ENCODE measurements at regions not wholly inside any gene's neighbourhood (a gene's known extent, or its start where the extent isn't known, plus 50 kb on each side); places are given as distances from the start of the nearest gene placed in this dataset.
"Not testable (repeated sequence)": the region's sequence is repeated elsewhere in the genome, so short reads cannot be mapped to it uniquely, and the experiment has no call there.

- H3K27me3 ChIP-seq (ENCODE audit: control insufficient read depth in 1 of 2, insufficient read depth in 2 of 2, low read length in 2 of 2); H3K27ac ChIP-seq (ENCODE audit: low read depth in 2 of 2, low read length in 1 of 2); H3K36me3 ChIP-seq (ENCODE audit: control insufficient read depth in 2 of 2, insufficient read depth in 2 of 2, low read length in 1 of 2); H3K9me3 ChIP-seq (ENCODE audit: control insufficient read depth in 2 of 2, insufficient read depth in 1 of 2, low read depth in 1 of 2, low read length in 1 of 2); H3K4me1 ChIP-seq (ENCODE audit: control insufficient read depth in 2 of 2, insufficient read depth in 2 of 2, low read length in 1 of 2); H3K4me3 ChIP-seq (ENCODE audit: low read depth in 1 of 2, low read length in 2 of 2): not testable (repeated sequence)
- 83 to 84% methylated on average over 6 of the region's 6 CpGs for WGBS, 2 donors
Observed at GRCh38 chr7:32747443-32748148, 144.0 kb downstream of the KBTBD2 start.

- not testable (repeated sequence) for H3K4me3 ChIP-seq (ENCODE audit: low read depth in 1 of 2, low read length in 2 of 2); H3K27ac ChIP-seq (ENCODE audit: low read depth in 2 of 2, low read length in 1 of 2); H3K36me3 ChIP-seq (ENCODE audit: control insufficient read depth in 2 of 2, insufficient read depth in 2 of 2, low read length in 1 of 2); H3K27me3 ChIP-seq (ENCODE audit: control insufficient read depth in 1 of 2, insufficient read depth in 2 of 2, low read length in 2 of 2); H3K9me3 ChIP-seq (ENCODE audit: control insufficient read depth in 2 of 2, insufficient read depth in 1 of 2, low read depth in 1 of 2, low read length in 1 of 2); H3K4me1 ChIP-seq (ENCODE audit: control insufficient read depth in 2 of 2, insufficient read depth in 2 of 2, low read length in 1 of 2)
- 86 to 89% methylated on average over 4 of the region's 4 CpGs for WGBS, 2 donors
Observed at GRCh38 chr7:32741853-32742476, 149.6 kb downstream of the KBTBD2 start.

DNA sequence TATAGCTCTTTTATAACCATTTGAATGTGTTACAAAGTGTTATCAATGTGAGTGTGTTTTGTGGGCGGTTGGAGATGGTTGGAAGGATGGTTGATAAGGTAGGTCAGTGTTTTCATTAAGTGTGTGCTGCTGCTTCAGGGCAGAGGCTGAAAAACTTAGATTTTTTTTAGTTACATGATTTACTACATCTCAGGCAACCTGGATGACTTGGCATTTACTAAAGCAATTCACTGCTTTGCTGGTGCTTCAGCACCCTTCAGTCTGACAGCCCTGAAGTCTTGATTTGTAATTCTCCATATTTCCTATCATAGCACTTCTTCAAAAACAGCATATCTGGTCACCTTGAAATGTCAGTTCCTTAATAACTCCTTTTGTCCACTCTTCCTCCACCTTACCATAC is 151.8 kb downstream of the KBTBD2 start:
- H3K27me3 ChIP-seq (ENCODE audit: control insufficient read depth in 1 of 2, insufficient read depth in 2 of 2, low read length in 2 of 2); H3K4me1 ChIP-seq (ENCODE audit: control insufficient read depth in 2 of 2, insufficient read depth in 2 of 2, low read length in 1 of 2); H3K4me3 ChIP-seq (ENCODE audit: low read depth in 1 of 2, low read length in 2 of 2); H3K27ac ChIP-seq (ENCODE audit: low read depth in 2 of 2, low read length in 1 of 2); H3K36me3 ChIP-seq (ENCODE audit: control insufficient read depth in 2 of 2, insufficient read depth in 2 of 2, low read length in 1 of 2); H3K9me3 ChIP-seq (ENCODE audit: control insufficient read depth in 2 of 2, insufficient read depth in 1 of 2, low read depth in 1 of 2, low read length in 1 of 2): not testable (repeated sequence)
- WGBS, 2 donors, result no CpG with 5 or more reads among the region's 1 CpG

DNA sequence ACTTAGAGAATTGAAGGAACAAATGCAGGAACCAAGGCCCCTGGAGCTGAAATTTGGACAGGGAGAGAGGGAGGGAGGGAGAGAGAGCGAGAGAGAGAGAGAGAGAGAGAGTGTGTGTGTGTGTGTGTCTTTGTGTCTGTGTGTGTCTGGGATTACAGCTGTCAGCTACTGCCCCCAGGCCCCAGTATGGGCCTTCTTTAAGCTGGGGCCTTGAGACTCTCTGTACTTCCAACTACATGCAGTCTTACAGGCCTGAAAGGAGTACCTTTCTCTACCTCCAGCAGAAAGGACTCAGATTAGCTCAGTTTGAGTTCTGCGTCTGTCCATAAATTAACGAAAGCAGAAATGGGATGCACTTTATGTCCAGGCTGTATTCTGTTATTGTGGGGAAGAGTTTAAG is 153.2 kb downstream of the KBTBD2 start:
- WGBS, 2 donors, result 97% methylated on average over 3 of the region's 3 CpGs
- not testable (repeated sequence) for H3K36me3 ChIP-seq (ENCODE audit: control insufficient read depth in 2 of 2, insufficient read depth in 2 of 2, low read length in 1 of 2); H3K27me3 ChIP-seq (ENCODE audit: control insufficient read depth in 1 of 2, insufficient read depth in 2 of 2, low read length in 2 of 2); H3K4me3 ChIP-seq (ENCODE audit: low read depth in 1 of 2, low read length in 2 of 2); H3K27ac ChIP-seq (ENCODE audit: low read depth in 2 of 2, low read length in 1 of 2); H3K9me3 ChIP-seq (ENCODE audit: control insufficient read depth in 2 of 2, insufficient read depth in 1 of 2, low read depth in 1 of 2, low read length in 1 of 2); H3K4me1 ChIP-seq (ENCODE audit: control insufficient read depth in 2 of 2, insufficient read depth in 2 of 2, low read length in 1 of 2)

DNA sequence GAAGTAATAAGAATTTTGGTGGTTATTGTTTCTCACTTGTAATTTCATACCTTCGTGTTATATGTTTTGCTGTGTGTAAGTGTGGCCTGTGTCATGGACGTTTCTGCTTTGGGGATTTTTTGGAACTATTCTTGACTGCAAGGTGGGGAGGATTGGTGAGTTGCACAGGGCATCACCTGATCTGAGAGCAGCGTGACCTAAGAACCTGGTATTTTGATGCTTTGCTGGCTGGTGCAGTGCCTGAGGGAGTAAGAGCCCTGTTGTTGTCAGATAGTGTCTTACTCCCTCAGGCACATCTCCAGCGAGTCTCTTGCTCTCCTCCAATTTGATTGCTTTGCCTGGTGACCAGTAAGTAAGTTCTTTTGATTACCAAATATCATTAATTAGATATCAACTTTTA is 158.8 kb downstream of the KBTBD2 start:
- not testable (repeated sequence) for H3K4me3 ChIP-seq (ENCODE audit: low read depth in 1 of 2, low read length in 2 of 2); H3K27ac ChIP-seq (ENCODE audit: low read depth in 2 of 2, low read length in 1 of 2); H3K27me3 ChIP-seq (ENCODE audit: control insufficient read depth in 1 of 2, insufficient read depth in 2 of 2, low read length in 2 of 2); H3K9me3 ChIP-seq (ENCODE audit: control insufficient read depth in 2 of 2, insufficient read depth in 1 of 2, low read depth in 1 of 2, low read length in 1 of 2); H3K36me3 ChIP-seq (ENCODE audit: control insufficient read depth in 2 of 2, insufficient read depth in 2 of 2, low read length in 1 of 2); H3K4me1 ChIP-seq (ENCODE audit: control insufficient read depth in 2 of 2, insufficient read depth in 2 of 2, low read length in 1 of 2)
- WGBS, 2 donors, result 80 to 85% methylated on average over 4 of the region's 4 CpGs

- H3K27ac ChIP-seq (ENCODE audit: low read depth in 2 of 2, low read length in 1 of 2); H3K9me3 ChIP-seq (ENCODE audit: control insufficient read depth in 2 of 2, insufficient read depth in 1 of 2, low read depth in 1 of 2, low read length in 1 of 2): not testable (repeated sequence)
- WGBS, 2 donors, result 21 to 24% methylated on average over 5 of the region's 5 CpGs
Observed at GRCh38 chr7:32729335-32729675, 162.3 kb downstream of the KBTBD2 start.

DNA sequence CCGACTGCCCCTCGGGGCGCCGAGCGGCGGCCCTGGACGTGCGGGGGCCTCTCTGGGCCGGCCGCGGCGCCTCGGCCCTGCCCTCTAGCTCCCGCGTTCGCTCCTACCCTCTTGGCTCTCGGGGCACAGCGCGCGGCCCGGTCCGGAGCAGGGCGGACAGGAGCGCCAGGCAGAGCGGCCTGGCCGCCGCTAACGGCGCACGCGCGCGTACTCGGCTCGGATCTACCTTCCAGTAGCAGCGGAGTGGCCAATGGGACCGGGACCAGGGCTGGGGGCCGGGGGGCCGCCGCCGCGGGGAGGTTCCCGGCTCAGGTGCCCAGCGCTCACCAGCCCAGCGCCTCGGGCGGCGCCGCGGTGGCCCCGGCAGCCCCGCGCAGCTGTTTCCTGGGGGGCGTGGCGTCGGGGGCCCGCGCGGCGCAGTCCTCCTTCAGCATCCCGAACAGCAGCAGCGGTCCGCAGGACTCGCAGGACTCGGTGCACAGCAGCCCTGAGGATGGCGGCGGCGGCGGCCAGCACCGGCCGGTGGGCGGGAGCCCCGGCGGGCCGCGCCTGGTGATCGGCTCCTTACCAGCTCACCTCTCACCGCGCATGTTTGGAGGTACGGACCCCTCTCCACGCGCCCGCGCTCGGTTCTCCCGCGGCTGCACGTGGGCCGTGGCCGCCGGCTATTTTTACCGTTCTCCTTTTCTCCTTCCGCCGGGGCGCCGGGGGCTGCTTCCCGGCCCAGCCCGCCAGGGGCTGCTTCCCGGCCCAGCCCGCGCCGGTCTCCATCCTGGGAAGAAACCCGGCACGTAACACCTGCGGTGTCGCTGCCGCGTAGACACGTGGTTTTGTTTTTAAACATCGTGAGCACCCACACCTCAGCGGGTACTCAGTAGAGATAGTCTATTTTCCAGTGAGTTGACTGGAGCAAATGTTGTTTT is 162.9 kb downstream of the KBTBD2 start:
- H3K27me3 ChIP-seq (ENCODE audit: control insufficient read depth in 1 of 2, insufficient read depth in 2 of 2, low read length in 2 of 2); H3K9me3 ChIP-seq (ENCODE audit: control insufficient read depth in 2 of 2, insufficient read depth in 1 of 2, low read depth in 1 of 2, low read length in 1 of 2); H3K4me1 ChIP-seq (ENCODE audit: control insufficient read depth in 2 of 2, insufficient read depth in 2 of 2, low read length in 1 of 2); H3K36me3 ChIP-seq (ENCODE audit: control insufficient read depth in 2 of 2, insufficient read depth in 2 of 2, low read length in 1 of 2): not testable (repeated sequence)
- 1% methylated on average over 54 to 108 of the region's 111 CpGs for WGBS, 2 donors
- H3K4me3 ChIP-seq (ENCODE audit: low read depth in 1 of 2, low read length in 2 of 2), result peak overlapping the region; percentile 56 to 78
- peak overlapping the region; percentile 56 to 79 for H3K27ac ChIP-seq (ENCODE audit: low read depth in 2 of 2, low read length in 1 of 2)

More at GRCh38 chr7:32729335-32729675, 162.3 kb downstream of the KBTBD2 start:
- not testable (repeated sequence) for H3K36me3 ChIP-seq (ENCODE audit: control insufficient read depth in 2 of 2, insufficient read depth in 2 of 2, low read length in 1 of 2); H3K4me1 ChIP-seq (ENCODE audit: control insufficient read depth in 2 of 2, insufficient read depth in 2 of 2, low read length in 1 of 2); H3K27me3 ChIP-seq (ENCODE audit: control insufficient read depth in 1 of 2, insufficient read depth in 2 of 2, low read length in 2 of 2)
- peak overlapping the region in 1 of 2 donors; percentile 56 for H3K4me3 ChIP-seq (ENCODE audit: low read depth in 1 of 2, low read length in 2 of 2)

GRCh38 chr7:32727483-32728411 is 163.8 kb downstream of the KBTBD2 start:
- H3K9me3 ChIP-seq (ENCODE audit: control insufficient read depth in 2 of 2, insufficient read depth in 1 of 2, low read depth in 1 of 2, low read length in 1 of 2); H3K4me1 ChIP-seq (ENCODE audit: control insufficient read depth in 2 of 2, insufficient read depth in 2 of 2, low read length in 1 of 2); H3K36me3 ChIP-seq (ENCODE audit: control insufficient read depth in 2 of 2, insufficient read depth in 2 of 2, low read length in 1 of 2); H3K27me3 ChIP-seq (ENCODE audit: control insufficient read depth in 1 of 2, insufficient read depth in 2 of 2, low read length in 2 of 2): not testable (repeated sequence)
- Histone ChIP-seq H3K27ac (ENCODE audit: low read depth in 2 of 2, low read length in 1 of 2) (peak overlapping the region; percentile 56 to 79), H3K4me3 (ENCODE audit: low read depth in 1 of 2, low read length in 2 of 2) (peak overlapping the region; percentile 56 to 78)
- 2 to 3% methylated on average over 41 to 66 of the region's 66 CpGs for WGBS, 2 donors

- H3K27ac ChIP-seq (ENCODE audit: low read depth in 2 of 2, low read length in 1 of 2); H3K36me3 ChIP-seq (ENCODE audit: control insufficient read depth in 2 of 2, insufficient read depth in 2 of 2, low read length in 1 of 2); H3K4me3 ChIP-seq (ENCODE audit: low read depth in 1 of 2, low read length in 2 of 2); H3K9me3 ChIP-seq (ENCODE audit: control insufficient read depth in 2 of 2, insufficient read depth in 1 of 2, low read depth in 1 of 2, low read length in 1 of 2); H3K4me1 ChIP-seq (ENCODE audit: control insufficient read depth in 2 of 2, insufficient read depth in 2 of 2, low read length in 1 of 2); H3K27me3 ChIP-seq (ENCODE audit: control insufficient read depth in 1 of 2, insufficient read depth in 2 of 2, low read length in 2 of 2): not testable (repeated sequence)
- 85 to 90% methylated on average over 4 of the region's 4 CpGs for WGBS, 2 donors
Observed at GRCh38 chr7:32722837-32723236, 168.7 kb downstream of the KBTBD2 start.

Measured in esophagus (tissue), 2 donors.